ENCODE measurements at regions not wholly inside any gene's neighbourhood (a gene's known extent, or its start where the extent isn't known, plus 50 kb on each side); places are given as distances from the start of the nearest gene placed in this dataset.

DNA sequence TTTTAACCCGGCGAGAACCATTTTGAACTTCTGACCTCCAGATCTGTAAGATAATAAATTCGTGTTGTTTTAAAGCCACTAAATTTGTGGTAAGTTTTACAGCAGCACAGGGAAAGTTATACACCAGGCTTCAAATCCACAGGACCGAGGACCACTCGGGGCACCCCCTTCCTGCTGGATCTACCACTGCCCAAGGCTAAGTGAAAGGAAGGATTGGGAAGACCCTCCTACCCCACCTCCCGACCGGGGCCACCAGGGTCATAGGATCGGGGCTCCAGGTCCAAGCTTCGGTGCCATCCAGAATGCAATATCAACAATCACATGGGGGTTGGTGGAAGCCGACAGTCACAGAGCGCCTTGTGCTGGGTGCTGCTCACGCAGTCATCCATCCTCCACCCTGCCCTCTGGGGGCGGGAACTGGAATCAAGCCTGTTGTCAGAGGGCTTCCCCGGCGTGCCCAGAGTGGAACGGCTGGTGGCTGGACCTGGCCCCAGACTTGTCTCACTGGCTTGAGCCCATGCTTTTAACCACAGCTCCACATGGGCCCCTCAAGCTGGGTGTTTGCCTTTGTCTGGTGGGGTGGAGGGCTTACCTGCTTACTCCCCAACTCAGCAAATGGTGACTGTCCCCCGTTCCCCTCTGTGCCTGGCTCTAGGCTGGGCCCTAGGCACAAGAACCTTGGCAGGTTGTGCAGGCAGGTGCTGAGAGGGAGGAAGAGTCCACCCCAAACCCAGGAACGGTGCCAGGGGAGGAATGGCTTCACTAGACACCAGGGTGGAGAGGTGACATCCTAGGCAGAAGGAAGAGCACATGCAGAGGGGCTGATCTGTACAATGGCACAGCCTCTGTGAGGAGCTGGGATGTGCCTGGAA, 180.3 kb upstream of the RTL1 start:
- TF ChIP-seq, protein P1, sequence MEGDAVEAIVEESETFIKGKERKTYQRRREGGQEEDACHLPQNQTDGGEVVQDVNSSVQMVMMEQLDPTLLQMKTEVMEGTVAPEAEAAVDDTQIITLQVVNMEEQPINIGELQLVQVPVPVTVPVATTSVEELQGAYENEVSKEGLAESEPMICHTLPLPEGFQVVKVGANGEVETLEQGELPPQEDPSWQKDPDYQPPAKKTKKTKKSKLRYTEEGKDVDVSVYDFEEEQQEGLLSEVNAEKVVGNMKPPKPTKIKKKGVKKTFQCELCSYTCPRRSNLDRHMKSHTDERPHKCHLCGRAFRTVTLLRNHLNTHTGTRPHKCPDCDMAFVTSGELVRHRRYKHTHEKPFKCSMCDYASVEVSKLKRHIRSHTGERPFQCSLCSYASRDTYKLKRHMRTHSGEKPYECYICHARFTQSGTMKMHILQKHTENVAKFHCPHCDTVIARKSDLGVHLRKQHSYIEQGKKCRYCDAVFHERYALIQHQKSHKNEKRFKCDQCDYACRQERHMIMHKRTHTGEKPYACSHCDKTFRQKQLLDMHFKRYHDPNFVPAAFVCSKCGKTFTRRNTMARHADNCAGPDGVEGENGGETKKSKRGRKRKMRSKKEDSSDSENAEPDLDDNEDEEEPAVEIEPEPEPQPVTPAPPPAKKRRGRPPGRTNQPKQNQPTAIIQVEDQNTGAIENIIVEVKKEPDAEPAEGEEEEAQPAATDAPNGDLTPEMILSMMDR (conservative IDR thresholded peaks at IDR 0.05; ENCODE audit: low read depth, low read length) = peak; percentile 53
- no peak for TF ChIP-seq EZH2 (IDR thresholded peaks at IDR 0.05; ENCODE audit: borderline replicate concordance, low read depth, low read length, poor library complexity, severe bottlenecking)

All from A673 (cell line).